ENCODE measurements at regions not wholly inside any gene's neighbourhood (a gene's known extent, or its start where the extent isn't known, plus 50 kb on each side); places are given as distances from the start of the nearest gene placed in this dataset.

DNA sequence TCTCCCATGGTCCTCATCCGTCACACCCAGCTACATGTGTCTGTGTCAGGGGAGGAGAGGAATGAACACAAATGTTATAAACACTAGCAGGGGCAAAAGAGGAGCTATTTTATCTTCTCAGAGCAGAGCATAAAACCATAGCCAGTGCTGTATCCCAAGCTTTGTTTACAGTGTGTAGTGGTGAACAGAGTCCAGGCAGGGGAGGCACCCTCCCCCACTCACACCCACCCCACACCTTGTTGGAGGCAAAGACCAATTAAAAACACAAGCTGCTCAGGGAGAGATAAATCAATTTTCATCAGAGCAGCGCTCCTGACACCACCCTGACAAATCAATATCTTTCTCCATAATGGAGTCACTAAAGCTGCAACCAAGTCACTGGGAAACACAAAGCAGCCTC lies 132.6 kb upstream of the CCL2 start:
- Histone ChIP-seq H3K27ac (no peak overlapping the region), H3K36me3 (no peaks in the 10 kb centered on the region), H3K9me3 (no peaks in the 10 kb centered on the region), H3K4me3 (no peak overlapping the region), H3K4me1 (no peaks in the 10 kb centered on the region), H3K27me3 (peaks cover 0 to 22% (median 9%) of the 10 kb centered on the region in 9 donors)
- TF ChIP-seq, protein P1, sequence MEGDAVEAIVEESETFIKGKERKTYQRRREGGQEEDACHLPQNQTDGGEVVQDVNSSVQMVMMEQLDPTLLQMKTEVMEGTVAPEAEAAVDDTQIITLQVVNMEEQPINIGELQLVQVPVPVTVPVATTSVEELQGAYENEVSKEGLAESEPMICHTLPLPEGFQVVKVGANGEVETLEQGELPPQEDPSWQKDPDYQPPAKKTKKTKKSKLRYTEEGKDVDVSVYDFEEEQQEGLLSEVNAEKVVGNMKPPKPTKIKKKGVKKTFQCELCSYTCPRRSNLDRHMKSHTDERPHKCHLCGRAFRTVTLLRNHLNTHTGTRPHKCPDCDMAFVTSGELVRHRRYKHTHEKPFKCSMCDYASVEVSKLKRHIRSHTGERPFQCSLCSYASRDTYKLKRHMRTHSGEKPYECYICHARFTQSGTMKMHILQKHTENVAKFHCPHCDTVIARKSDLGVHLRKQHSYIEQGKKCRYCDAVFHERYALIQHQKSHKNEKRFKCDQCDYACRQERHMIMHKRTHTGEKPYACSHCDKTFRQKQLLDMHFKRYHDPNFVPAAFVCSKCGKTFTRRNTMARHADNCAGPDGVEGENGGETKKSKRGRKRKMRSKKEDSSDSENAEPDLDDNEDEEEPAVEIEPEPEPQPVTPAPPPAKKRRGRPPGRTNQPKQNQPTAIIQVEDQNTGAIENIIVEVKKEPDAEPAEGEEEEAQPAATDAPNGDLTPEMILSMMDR (IDR thresholded peaks at IDR 0.05): no peak
- TF ChIP-seq POLR2A (IDR thresholded peaks at IDR 0.05): no peak
- DNase-seq: no peak
- no peak for ATAC-seq
- 76 to 88% (median 81%) methylated on average over 2 of the region's 2 CpGs for WGBS, 4 donors
- intact Hi-C loops (cut with DNase I): no loop called here

DNA sequence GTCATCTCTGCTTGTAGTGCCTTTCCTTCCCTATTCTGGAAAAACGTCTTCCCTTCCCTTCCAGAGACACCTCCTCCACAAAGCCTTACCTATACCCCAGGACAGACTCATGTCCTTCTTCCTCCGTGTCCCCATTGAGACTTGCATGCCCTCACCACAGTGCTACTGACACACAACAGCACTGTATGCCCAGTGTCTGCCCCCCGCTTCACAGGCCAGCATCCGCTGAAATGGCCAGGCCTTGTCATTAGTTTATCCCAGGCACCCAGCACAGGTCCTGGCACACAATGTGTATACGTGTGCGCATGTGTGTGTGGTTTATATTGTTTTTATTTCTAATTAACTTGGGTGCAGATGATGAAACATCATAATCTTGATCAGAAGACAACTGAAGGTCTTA lies 130.1 kb upstream of the CCL2 start:
- ATAC-seq (no peak), DNase-seq (no peak)
- intact Hi-C loops (cut with DNase I): no loop called here
- H3K4me3 ChIP-seq: no peak overlapping the region
- 80 to 87% (median 84%) methylated on average over 6 of the region's 6 CpGs for WGBS, 4 donors
- H3K4me1 ChIP-seq: no peaks in the 10 kb centered on the region
- H3K9me3 ChIP-seq: no peaks in the 10 kb centered on the region
- H3K27ac ChIP-seq: no peak overlapping the region
- H3K36me3 ChIP-seq: no peaks in the 10 kb centered on the region
- peaks cover 0 to 26% (median 5%) of the 10 kb centered on the region in 9 donors for H3K27me3 ChIP-seq
- TF ChIP-seq POLR2A (IDR thresholded peaks at IDR 0.05): no peak
- TF ChIP-seq, protein P1 (IDR thresholded peaks at IDR 0.05): no peak

DNA sequence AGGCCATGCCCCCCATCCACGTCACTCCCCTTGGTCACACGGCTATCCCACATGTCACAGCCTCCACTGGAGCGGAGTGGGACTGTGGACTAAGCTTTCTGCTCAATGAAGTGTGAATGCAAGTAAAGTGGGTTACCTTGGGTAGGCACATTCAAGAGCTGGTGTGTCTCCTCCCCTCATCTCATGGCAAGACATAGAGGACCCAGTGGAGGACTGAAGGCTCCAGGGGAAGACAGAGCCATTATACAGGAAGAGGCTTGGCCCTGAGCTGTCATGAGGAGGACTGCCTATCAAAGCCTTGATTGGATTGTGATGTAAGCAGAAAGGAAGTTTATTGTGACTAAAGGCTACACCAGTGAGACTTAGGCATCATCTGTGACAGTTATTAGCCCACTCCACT lies 129.2 kb upstream of the CCL2 start:
- H3K4me1 ChIP-seq: peaks cover 0 to 1% (median 0%) of the 10 kb centered on the region in 12 donors
- no peak overlapping the region for H3K27ac ChIP-seq
- H3K27me3 ChIP-seq: peaks cover 0 to 26% (median 5%) of the 10 kb centered on the region in 9 donors
- WGBS, 4 donors: 83 to 100% (median 94%) methylated on average over 1 to 3 of the region's 3 CpGs
- intact Hi-C loops (cut with DNase I): no loop called here
- no peaks in the 10 kb centered on the region for H3K9me3 ChIP-seq
- ATAC-seq (no peak), DNase-seq (no peak)
- TF ChIP-seq, protein P1 (IDR thresholded peaks at IDR 0.05): no peak
- no peak for TF ChIP-seq POLR2A (IDR thresholded peaks at IDR 0.05)
- no peak overlapping the region for H3K4me3 ChIP-seq
- H3K36me3 ChIP-seq: no peaks in the 10 kb centered on the region

DNA sequence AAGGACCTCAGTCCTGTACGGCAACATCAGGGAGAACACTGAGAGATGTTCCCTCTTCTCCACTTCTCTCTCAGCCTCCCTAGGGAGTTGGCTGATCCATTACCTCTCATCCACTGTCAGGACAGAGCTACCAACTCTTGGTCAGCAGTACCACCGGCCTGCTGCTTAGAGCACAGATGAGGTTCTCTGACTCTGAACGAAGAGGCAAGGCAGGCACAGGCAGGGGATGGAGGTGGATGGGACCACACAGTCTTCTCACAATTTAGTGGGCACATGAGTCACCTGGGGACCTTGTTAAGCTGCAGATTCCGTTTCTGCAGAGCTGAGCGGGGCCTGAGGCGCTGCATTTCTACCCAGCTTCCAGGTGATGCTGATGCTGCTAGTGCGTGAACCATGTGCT lies 128.6 kb upstream of the CCL2 start:
- peaks cover 0 to 26% (median 5%) of the 10 kb centered on the region in 9 donors for H3K27me3 ChIP-seq
- no peak overlapping the region for H3K4me3 ChIP-seq
- no peak for TF ChIP-seq POLR2A (IDR thresholded peaks at IDR 0.05)
- TF ChIP-seq, protein P1 (IDR thresholded peaks at IDR 0.05): no peak
- no peak for DNase-seq
- intact Hi-C loops (cut with DNase I): no loop called here
- H3K27ac ChIP-seq: no peak overlapping the region
- ATAC-seq: no peak
- H3K4me1 ChIP-seq: peaks cover 0 to 7% (median 0%) of the 10 kb centered on the region in 12 donors
- H3K9me3 ChIP-seq: no peaks in the 10 kb centered on the region
- 84 to 91% (median 85%) methylated on average over 7 of the region's 7 CpGs for WGBS, 4 donors
- no peaks in the 10 kb centered on the region for H3K36me3 ChIP-seq

Measured in heart left ventricle (tissue), 16 donors.